GM21576 (cell line): ENCODE measurements at regions not wholly inside any gene's neighbourhood (a gene's known extent, or its start where the extent isn't known, plus 50 kb on each side); places are given as distances from the start of the nearest gene placed in this dataset.

Experiments used
- ATAC-seq: cut with Tn5 transposase; IDR thresholded peaks from one replicate; pipeline ENCODE4 v1.9.1; 2021; ENCODE audit warnings: mild to moderate bottlenecking, moderate library complexity; ENCODE audit not compliant: unreplicated experiment

- no peak for ATAC-seq
These were observed 91.9 kb upstream of the SOX6 start for GRCh38 chr11:16448123-16448717.

- ATAC-seq: no peak
These were observed 85.1 kb upstream of the SOX6 start for GRCh38 chr11:16441461-16441860.

GRCh38 chr11:16440136-16440535 lies 83.8 kb upstream of the SOX6 start:
- no peak for ATAC-seq

GRCh38 chr11:16434036-16434435 lies 77.7 kb upstream of the SOX6 start:
- no peak for ATAC-seq

GRCh38 chr11:16430674-16431073 lies 74.3 kb upstream of the SOX6 start:
- ATAC-seq: no peak

- no peak for ATAC-seq
These were observed 65.5 kb upstream of the SOX6 start for GRCh38 chr11:16421826-16422225.

- no peak for ATAC-seq
These were observed 62.2 kb upstream of the SOX6 start for GRCh38 chr11:16418428-16419097.

GRCh38 chr11:16412525-16413172 lies 56.3 kb upstream of the SOX6 start:
- ATAC-seq: peak; percentile 79

- no peak for ATAC-seq
These were observed 54.1 kb upstream of the SOX6 start for GRCh38 chr11:16410479-16410878.

GRCh38 chr11:16408619-16409018 lies 52.3 kb upstream of the SOX6 start:
- ATAC-seq: no peak

GRCh38 chr11:16406226-16406625 lies 49.9 kb upstream of the SOX6 start:
- ATAC-seq: no peak
